ENCODE measurements at regions not wholly inside any gene's neighbourhood (a gene's known extent, or its start where the extent isn't known, plus 50 kb on each side); places are given as distances from the start of the nearest gene placed in this dataset.

DNA sequence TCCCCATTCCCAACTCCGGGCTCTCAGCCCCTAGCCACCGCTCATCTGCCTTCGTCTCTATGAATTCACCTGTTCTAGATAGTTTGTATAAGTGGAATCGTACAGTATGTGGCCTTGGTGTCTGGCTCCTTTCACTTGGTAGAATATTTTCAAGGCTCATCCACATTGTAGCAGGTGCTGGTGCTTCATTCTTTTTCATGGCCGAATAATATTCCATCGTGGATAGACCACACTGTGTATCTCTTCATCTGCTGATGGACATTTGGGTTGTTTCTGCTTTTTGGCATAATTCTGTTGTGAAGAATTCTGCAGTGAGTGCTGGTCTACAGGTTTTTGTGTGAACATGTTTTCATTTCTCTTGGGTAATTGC lies 324.2 kb downstream of the SEC14L1 start:
- no peak for DNase-seq

DNA sequence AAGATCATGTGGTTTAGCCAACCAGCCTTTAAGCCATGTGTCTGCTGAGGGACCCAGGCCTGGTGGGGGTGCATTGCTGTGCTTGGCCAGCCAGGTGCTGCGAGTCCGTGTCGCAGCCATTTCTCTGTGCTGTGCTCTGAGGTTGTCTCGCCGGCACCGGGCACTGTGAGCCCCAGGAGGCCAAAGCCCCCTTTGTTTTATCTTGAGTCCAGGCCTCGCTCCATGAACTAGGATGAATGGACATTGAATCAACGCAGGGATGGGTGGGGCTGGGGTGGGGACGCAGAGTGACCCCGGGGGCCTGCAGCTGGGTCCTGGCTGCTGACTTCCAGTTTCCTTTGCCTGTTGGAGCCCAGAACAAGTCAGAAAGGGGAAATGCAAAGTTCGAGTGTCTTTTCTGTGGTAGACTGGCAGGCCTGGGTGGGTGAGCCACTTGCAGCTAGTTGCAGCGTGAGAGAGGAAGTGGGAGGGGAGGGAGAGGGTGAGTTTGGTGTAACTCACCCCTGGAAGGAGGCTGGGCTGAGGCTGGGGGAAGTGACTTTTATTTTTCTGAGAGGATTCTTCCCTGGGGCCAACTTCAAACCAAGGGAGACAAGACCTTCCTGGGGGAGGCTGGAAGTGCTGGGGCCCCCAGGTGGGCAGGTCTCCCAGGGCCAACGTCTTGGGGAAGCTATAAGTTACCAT lies 324.7 kb downstream of the SEC14L1 start:
- DNase-seq, result peak; percentile 80

DNA sequence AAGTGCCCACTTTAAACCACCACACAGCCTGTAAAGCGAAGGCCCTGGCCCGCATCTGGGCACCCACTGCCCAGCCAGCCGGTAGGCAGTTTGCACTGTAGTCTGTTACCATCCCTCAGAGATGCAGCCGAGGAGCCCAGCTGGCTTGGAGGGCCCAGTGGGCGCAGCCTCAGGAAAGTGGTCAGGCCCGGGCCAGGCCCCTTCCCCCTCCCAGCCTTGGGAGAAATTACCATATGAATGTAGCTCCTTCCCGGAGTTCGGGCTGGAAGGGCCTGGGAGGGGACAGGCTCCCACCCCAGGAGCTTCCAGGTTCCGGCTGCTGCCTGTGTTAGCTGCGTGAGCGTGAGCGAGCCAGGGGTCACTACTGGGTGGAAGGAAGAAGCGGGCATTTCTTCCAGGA lies 325.4 kb downstream of the SEC14L1 start:
- peak; percentile 31 for DNase-seq

DNA sequence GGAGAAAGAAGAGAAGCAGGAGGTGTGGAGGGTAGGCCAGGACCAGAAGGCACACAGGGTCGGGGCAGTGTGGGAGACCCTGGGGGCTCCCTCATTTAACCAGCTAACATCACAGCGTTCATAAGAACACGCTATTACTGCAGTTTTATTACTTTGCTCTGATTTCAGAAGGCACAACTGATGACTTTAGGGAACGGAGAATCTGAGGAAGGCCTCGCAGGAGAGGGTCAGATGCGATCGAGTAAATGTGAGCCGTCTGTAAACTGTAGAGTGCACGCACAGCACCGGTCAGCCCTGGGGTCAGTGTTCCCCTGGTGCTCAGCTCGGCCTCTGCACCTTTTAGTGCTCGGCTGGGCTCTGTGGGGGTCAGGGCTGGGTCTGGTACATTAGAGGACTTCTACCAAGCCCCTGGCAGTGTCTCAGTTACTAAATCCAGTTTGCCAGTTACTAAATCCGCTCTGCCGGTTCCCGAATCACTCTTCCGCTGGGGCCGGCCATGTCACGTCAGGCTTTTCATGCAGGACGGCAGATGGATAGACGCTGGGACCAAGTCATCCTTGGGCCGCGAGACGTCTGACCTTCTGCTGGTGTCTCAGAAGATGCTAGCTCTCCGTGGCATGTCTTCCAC lies 325.9 kb downstream of the SEC14L1 start:
- no peak for DNase-seq

DNA sequence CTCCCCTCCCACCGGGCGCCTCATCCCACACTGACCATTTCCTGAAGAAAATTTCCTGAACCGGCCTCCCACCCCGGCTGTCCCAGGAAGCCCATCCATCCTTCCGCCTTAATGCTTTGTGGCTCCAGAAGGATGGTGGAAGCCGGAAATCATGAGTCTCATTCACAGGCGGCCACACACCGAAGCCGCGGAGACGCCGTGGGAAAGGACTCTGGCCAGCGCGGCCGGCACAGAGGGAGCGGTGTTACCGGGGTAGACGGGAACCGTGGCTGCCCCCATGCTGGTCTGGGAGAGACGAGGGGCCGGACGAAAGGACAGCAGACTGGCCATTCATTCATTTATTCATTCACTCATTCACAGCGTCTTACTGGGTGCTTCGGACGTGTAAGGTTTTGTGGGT lies 326.8 kb downstream of the SEC14L1 start:
- no peak for DNase-seq

DNA sequence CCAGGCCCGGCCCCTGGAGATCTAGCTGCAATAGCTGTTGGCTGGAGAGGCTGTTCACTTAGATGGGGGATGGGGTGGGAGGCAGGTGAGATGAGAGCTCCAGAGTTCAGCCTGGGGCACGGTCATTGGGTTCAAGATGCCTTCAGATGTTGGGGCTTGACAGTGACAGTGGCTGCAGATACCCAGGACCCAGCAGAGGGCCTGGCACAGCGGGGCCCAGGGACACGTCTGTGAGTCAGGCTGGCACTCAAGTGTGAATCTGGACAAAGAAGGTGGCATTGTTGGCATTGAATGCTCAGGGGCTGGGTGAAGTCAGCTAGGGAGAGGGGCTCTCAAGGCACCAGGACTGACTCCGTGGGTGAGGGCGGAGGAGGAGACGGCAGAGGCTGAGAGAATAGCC lies 328.1 kb downstream of the SEC14L1 start:
- DNase-seq, result no peak

DNA sequence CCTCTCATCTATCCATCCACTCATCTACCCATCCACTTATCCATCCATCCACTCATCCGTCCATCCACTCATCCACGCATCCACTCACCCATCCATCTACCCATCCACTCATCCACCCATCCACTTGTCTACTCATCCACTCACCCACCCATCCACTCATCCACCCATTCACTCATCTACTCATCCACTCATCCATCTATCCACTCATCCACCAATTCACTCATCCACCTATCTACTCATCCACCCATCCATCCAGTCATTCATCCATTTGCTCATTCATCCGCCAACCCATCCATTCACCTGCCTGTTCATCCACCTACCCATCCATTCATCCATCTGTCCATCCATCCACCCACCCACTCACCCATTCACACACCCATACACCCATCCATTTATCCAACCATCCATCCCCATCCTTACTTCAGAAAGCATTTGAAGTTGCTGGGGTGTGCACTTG lies 329.6 kb downstream of the SEC14L1 start:
- DNase-seq, result no peak

- DNase-seq, result no peak
Observed at GRCh38 chr17:77470800-77471733, 330.3 kb downstream of the SEC14L1 start.

DNA sequence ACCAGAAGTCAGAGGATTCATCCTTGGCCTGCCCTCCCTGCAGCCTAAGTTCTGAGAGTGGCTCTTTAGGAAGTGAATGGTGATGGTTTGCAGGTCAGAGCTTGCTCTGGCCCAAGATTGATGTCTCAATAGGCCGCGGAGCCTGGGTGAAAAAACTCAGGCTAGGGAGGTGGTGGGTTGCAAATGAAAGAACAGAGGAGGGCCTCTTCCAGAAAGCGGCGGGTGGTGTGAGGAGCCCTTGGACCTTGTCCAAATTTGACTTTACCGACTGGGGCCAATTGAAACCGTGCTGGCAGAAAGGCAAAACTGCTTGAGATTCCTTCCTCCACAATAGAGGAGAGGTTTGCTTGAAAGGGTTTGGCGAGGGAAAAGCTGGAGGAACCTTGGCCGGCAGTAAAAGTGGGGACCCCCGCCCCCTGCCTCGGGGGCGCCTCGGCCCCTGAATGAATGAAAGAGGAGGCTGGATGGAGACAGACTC lies 331.3 kb downstream of the SEC14L1 start:
- DNase-seq, result no peak

GRCh38 chr17:77472468-77473310 lies 331.9 kb downstream of the SEC14L1 start:
- DNase-seq, result no peak

DNA sequence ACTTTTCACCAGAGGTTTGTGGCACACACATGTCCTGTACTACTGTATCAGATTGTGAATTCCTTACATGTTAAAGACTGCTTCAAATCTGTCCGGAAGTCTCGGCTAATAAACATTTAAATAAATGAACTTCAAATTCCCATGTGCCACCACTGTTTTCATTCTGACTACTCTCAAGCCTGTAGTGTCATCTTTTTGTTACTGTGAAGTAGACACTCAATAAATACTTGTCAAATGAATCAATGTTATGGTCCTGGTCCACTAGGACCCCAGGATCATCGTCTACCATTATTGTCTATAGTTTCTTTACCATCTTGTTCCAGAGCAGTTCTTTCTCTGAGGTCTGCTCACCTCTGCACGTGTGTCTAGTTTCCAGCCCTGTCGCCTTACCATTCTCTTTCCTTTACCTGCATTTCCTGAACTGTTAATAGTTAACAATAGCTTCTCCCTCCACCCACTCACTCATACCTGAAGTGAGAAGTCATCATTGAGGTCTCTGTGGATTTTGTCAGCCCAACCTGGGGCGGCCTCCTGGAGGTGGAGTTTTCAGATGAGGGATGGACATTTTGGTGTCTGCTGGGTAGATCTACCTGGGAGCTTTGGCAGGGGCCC lies 333.0 kb downstream of the SEC14L1 start:
- peak; percentile 62 for DNase-seq

- no peak for DNase-seq
Observed at GRCh38 chr17:77474292-77474988, 333.7 kb downstream of the SEC14L1 start.

- DNase-seq, result peak; percentile 84
Observed at GRCh38 chr17:77475016-77475976, 334.5 kb downstream of the SEC14L1 start.

DNA sequence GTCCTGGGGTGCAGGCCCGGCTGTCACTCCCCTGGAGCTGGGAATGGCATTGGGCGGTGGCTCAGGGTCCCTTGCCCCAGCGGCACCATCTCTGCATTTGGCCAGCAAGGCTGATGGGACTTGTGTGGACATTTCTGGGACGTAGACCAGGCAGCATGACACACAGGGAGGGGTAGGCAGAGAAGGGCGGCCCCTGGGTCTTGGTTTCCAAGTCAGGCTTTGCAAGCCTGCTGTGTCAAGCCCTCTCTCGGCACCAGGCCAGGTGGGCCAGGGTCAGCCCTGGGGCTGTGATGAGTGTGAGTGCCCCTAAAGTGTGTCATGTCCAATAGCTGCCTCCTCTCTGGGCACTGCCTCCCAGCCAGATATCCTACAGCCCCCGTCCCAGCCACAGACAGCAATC lies 335.2 kb downstream of the SEC14L1 start:
- DNase-seq, result no peak

GRCh38 chr17:77476498-77476897 lies 335.7 kb downstream of the SEC14L1 start:
- no peak for DNase-seq

DNA sequence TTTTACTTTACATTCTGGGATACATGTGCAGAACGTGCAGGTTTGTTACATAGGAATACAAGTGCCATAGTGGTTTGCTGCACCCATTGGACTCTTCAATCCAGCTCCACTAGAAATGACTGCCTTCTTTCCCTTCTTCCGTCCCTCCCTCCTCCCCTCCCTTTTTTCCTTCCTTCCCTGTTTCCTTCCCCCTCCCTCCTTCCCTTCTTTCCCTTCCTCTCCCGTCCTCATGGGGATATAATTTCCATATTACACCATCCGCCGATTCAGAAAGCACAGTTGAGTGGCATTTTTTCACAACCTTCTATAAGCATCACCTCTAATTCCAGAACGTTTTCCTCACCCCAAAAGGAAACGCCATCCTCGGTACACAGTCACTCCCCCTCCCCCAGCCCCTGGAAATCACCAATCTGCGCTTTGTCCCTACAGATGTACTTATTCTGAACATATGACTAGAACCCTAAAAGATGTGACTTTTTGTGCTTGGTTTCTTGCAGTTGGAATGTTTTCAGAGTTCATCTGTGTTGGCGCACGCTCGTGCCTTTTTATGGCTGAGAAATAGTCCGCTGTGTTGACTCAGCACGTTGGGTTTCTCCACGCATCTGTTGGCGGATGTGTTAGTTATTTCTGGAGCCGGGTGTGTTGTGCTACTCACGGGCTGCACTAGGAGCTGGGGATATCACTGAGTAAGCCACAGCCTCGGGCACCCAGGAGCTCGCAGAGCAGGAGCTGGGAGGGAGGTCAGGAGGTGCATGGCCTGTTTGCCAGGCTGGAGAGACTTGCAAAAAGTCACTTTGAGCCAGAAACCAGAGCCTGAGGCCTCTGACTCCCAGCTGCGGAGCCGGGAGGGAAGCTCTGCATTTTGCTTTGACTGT lies 336.4 kb downstream of the SEC14L1 start:
- no peak for DNase-seq

GRCh38 chr17:77478281-77478680 lies 337.5 kb downstream of the SEC14L1 start:
- no peak for DNase-seq

DNA sequence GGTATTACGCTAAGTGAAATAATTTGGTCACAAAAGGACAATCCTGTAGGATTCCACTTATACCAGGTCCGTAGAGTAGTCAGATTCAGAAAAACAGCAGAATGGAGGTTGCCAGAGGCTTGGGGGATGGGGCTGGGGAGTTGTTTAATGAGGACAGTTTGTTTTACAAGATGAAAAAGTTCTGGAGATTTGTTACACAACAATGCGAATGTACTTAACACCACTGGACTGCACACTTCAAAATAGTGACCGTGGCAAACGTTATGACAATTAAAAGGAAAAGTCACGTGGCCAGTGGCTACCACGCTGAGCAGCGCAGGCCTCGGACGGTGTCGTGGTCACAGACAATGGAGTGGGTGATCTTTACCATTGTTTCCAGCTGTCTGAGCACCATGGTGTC lies 338.1 kb downstream of the SEC14L1 start:
- DNase-seq, result no peak

Data from stimulated activated CD8-positive, alpha-beta memory T cell treated with anti-CD3 and anti-CD28 coated beads, Interleukin-4, amount 100 ng/mL, for 48 hours (primary cell).